ENCODE measurements at regions not wholly inside any gene's neighbourhood (a gene's known extent, or its start where the extent isn't known, plus 50 kb on each side); places are given as distances from the start of the nearest gene placed in this dataset.

DNA sequence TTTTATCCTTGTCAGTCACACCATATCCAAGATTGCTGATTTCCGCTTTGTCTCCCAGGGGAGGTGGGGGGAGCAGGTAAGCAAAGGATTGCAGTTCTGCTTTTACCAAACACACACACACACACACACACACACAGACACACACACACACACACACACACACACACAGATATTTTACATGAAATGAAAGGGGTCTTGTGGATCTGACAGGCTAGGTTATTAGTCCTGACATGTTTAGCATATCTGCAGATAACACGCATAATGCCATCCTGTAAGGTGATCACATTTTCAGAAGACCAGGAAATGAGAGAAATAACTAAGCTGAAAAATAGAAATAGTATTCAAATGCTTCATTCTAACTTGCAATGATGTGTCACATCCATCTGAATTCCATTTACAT is 1113.3 kb downstream of the CDH8 start:
- no peak for ATAC-seq
- intact Hi-C loops (cut with DNase I, micrococcal nuclease) = no loop called here
- no peaks in the 10 kb centered on the region for H3K36me3 ChIP-seq (ENCODE audit: low read depth)
- peaks cover 26% of the 10 kb centered on the region for H3K9me3 ChIP-seq
- H3K4me1 ChIP-seq (ENCODE audit: low read depth) = no peaks in the 10 kb centered on the region
- DNase-seq = no peak
- TF ChIP-seq, protein P1, sequence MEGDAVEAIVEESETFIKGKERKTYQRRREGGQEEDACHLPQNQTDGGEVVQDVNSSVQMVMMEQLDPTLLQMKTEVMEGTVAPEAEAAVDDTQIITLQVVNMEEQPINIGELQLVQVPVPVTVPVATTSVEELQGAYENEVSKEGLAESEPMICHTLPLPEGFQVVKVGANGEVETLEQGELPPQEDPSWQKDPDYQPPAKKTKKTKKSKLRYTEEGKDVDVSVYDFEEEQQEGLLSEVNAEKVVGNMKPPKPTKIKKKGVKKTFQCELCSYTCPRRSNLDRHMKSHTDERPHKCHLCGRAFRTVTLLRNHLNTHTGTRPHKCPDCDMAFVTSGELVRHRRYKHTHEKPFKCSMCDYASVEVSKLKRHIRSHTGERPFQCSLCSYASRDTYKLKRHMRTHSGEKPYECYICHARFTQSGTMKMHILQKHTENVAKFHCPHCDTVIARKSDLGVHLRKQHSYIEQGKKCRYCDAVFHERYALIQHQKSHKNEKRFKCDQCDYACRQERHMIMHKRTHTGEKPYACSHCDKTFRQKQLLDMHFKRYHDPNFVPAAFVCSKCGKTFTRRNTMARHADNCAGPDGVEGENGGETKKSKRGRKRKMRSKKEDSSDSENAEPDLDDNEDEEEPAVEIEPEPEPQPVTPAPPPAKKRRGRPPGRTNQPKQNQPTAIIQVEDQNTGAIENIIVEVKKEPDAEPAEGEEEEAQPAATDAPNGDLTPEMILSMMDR (IDR thresholded peaks at IDR 0.05) = no peak
- no peak overlapping the region for H3K4me3 ChIP-seq

DNA sequence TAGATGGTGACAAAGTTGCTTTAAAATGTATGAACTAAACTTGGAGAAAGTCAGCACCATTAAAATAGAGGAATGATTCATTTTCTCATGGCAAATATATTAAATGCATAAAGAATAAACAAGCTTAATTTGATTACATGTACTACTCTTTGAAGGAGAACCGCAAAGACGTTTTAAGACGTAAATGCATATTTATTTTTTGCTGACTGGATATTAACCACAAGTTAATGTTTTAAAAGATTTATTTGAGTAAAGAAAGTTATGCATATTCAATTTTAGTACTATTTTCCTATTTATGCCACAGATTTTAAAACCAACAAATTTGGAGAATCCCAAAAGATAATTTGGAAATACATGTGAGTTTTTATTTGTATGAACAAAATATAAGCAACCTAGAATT is 1121.9 kb downstream of the CDH8 start:
- DNase-seq (no peak), ATAC-seq (no peak)
- TF ChIP-seq, protein P1 (IDR thresholded peaks at IDR 0.05) = no peak
- intact Hi-C loops (cut with DNase I, micrococcal nuclease) = no loop called here
- Histone ChIP-seq H3K4me3 (no peak overlapping the region), H3K4me1 (ENCODE audit: low read depth) (no peaks in the 10 kb centered on the region), H3K9me3 (peaks cover 17% of the 10 kb centered on the region), H3K36me3 (ENCODE audit: low read depth) (no peaks in the 10 kb centered on the region)

DNA sequence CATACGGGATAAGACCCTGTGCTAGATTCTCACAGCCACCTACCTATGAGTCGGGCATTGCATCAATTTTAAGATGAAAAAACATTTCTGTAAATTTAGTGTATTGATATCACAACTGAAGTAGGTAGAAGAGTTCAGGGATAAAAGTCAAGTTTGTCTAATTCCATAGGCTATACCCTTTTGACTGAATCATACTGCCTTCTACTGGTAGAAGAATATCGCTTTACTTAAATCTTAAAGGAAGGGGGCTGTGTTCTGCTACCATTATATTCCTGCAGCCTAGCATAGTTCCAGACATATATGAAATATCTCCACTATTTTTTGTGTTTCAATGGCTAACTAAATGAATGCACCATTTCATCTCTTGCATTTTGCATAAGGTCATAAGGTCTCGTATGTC is 1128.6 kb downstream of the CDH8 start:
- TF ChIP-seq, protein P1 (IDR thresholded peaks at IDR 0.05) = no peak
- ATAC-seq (no peak), DNase-seq (no peak)
- no peaks in the 10 kb centered on the region for H3K4me1 ChIP-seq (ENCODE audit: low read depth)
- H3K36me3 ChIP-seq (ENCODE audit: low read depth) = no peaks in the 10 kb centered on the region
- no peak overlapping the region for H3K4me3 ChIP-seq
- H3K9me3 ChIP-seq = peaks cover 34% of the 10 kb centered on the region
- intact Hi-C loops (cut with DNase I, micrococcal nuclease) = no loop called here

DNA sequence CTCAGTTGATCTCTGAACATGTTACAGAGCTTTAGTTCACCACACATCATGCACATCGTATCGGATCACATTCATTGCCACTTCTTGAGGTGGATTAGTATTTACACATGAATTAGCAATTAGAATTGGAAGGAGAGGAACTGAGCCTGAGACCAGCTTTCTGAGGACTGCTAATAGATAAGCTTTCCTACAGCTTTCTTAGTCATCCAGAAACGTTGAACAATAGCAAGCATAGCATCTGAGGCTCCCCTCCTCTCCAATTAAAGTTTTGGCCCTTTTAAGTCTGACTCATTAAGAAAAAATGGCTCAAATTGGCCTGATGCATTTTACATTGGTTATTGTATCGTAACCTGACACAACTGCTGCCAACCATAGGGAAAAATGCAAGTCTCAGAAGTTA is 1130.4 kb downstream of the CDH8 start:
- Histone ChIP-seq H3K4me1 (ENCODE audit: low read depth) (no peaks in the 10 kb centered on the region), H3K9me3 (peaks cover 33% of the 10 kb centered on the region), H3K4me3 (no peak overlapping the region), H3K36me3 (ENCODE audit: low read depth) (no peaks in the 10 kb centered on the region)
- intact Hi-C loops (cut with DNase I, micrococcal nuclease) = no loop called here
- TF ChIP-seq, protein P1 (IDR thresholded peaks at IDR 0.05) = no peak
- DNase-seq (no peak), ATAC-seq (no peak)

DNA sequence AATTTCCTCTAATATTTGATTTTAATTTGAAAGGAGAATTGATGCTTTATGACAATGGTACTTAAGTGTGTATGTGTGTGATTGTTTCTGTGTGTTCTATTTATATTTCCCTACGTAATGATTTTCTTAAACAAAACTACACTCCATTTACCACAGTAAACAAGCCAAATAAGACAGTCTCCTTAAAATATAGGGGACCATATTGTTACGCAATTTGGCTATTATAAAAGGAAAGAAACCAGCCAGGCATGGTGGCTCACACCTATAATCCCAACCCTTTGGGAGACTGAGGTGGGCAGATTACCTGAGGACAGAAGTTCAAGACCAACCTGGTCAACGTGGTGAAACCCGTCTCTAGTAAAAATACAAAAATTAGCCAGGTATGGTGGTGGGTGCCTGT is 1134.1 kb downstream of the CDH8 start:
- DNase-seq = no peak
- TF ChIP-seq, protein P1 (IDR thresholded peaks at IDR 0.05) = no peak
- Histone ChIP-seq H3K4me1 (ENCODE audit: low read depth) (no peaks in the 10 kb centered on the region), H3K4me3 (no peak overlapping the region), H3K9me3 (peaks cover 36% of the 10 kb centered on the region), H3K36me3 (ENCODE audit: low read depth) (no peaks in the 10 kb centered on the region)
- intact Hi-C loops (cut with DNase I, micrococcal nuclease) = no loop called here
- ATAC-seq = no peak

DNA sequence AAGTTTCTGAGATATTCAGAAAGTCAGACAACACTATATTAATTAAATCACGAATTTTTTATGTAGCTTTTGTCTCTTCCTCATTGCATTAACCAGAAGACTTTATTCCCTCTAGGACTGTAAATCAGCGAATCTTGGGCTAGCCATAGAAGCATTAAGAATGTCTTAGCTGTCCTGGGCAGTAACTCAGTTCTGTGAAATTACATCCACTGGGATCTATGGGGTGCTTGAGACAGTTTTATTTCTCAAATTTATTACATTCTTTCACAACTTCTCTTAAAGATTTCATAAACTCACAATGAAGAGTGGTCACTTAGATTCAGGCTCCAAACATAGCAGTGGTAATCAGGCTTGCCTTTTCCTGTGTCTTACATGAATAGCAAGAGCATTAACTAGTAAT is 1153.4 kb downstream of the CDH8 start:
- no peaks in the 10 kb centered on the region for H3K36me3 ChIP-seq (ENCODE audit: low read depth)
- H3K4me1 ChIP-seq (ENCODE audit: low read depth) = no peaks in the 10 kb centered on the region
- ATAC-seq (no peak), DNase-seq (no peak)
- TF ChIP-seq, protein P1 (IDR thresholded peaks at IDR 0.05) = no peak
- peaks cover 17% of the 10 kb centered on the region for H3K9me3 ChIP-seq
- no peak overlapping the region for H3K4me3 ChIP-seq
- intact Hi-C loops (cut with DNase I, micrococcal nuclease) = no loop called here

Data from mucosa of descending colon (tissue), 3 donors.